Pancreas (tissue), 10 donors: ENCODE measurements at regions not wholly inside any gene's neighbourhood (a gene's known extent, or its start where the extent isn't known, plus 50 kb on each side); places are given as distances from the start of the nearest gene placed in this dataset.

Experiments
- ATAC-seq, 4 donors: fragments of 200-7000 bp; cut with Tn5 transposase; one replicate each; pipeline versions ENCODE4 v1.8.0 to v1.9.1; 2020; ENCODE audit warnings: mild to moderate bottlenecking in 4 of 4, moderate library complexity in 4 of 4
- DNase-seq, 6 donors: peaks; one replicate each; pipeline ENCODE4 v3.0.0-alpha.2; 2020
- FAIRE-seq: peaks from 2 replicates; lab custom pipeline; 2012; peaks lifted over from hg19 to GRCh38; lab: Jason Lieb, UNC
- H3K27ac ChIP-seq, 4 donors: fragments of 200-600 bp; sonication (generic); 1 replicate in 3 of 4; 2 replicates in 1 of 4; pipeline versions ENCODE4 v1.5.0 to v1.8.0; 2020
- H3K27me3 ChIP-seq, 4 donors: fragments of 200-600 bp; one replicate each; pipeline ENCODE4 v1.8.0; 2021
- H3K36me3 ChIP-seq, 3 donors: fragments of 200-600 bp; sonication (generic) in 1 of 3; one replicate each; pipeline versions ENCODE4 v1.5.0 to v1.8.0; 2020 to 2021
- H3K4me1 ChIP-seq, 3 donors: fragments of 200-600 bp; one replicate each; pipeline ENCODE4 v1.8.0; 2021
- H3K4me3 ChIP-seq, 4 donors: fragments of 200-600 bp; sonication (generic) in 2 of 4; one replicate each; pipeline versions ENCODE4 v1.5.0 to v1.8.0; 2020 to 2021
- H3K9me3 ChIP-seq, 4 donors: fragments of 200-600 bp; one replicate each; pipeline ENCODE4 v1.8.0; 2021
- WGBS, 2 donors: extraction: QIAGEN DNeasy Blood & Tissue Kit; methylation state at CpG; one replicate each; pipeline ENCODE4 v1.1.7; 2013; 5-methylcytosine and 5-hydroxymethylcytosine counted together
- intact Hi-C, 3 donors: fragments of 100-400 bp; cut with DNase I; formaldehyde crosslinking; loops; one replicate each; pipeline versions ENCODE4 v1.11.1 to v1.14.2; 2022
- TF ChIP-seq, protein P1 (sequence below), 4 donors: fragments of 200-600 bp; sonication (generic) in 3 of 4; IDR thresholded peaks; one replicate each; pipeline versions ENCODE4 v1.5.0 to v1.8.0; 2021; ENCODE audit warnings: antibody characterized with exemption in 4 of 4
- donor health status: healthy with polysubstance abuse.
- donor health status: DM: no; HTN: no; CAD: no; lungs with moderate emphysema.
- donor health status: DM: no; HTN: no; CAD: no.
- donor health status: control.
- donor health status: control.
- donor health status: Bipolar disorder and iron deficiency.
- donor health status: DM: yes; HTN: yes; CAD: no.
- donor health status: DM: no; HTN: no; CAD: no.
- donor health status: DM: no; HTN: no; CAD: no.
- donor health status: DM: yes; HTN: yes; CAD: no.

DNA sequence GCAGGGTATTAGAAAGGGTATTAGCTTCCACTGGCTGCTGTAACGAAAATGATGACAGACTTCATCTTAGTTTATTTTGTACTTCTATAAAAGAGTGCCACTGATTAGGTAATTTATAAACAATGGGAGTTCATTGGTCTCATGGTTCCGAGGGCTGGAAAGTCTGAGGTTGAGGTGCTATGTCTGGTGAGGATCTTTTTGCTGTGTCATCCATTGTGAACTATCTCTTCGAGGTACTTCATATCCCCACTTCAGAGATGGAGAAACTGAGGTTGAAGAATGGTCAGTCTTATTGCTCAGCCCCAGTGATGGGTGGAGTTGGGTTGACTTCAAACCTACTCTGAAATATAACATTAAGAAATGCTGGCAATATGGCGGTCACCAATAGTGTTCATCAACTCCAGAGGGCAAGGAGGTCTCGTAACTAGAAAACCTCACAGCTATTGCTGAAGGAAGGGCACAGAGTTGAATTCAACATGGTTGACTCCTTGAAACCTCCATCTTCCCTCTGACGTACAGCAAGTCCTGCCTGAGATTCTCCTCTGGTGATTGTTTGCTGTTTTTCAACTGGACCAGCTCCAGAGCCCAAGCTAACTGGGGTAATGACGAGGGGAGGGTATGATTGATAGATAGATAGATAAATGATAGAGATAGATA lies 53.6 kb upstream of the SHOX start:
- Histone ChIP-seq H3K36me3 (no peaks in the 10 kb centered on the region), H3K4me1 (no peaks in the 10 kb centered on the region), H3K9me3 (no peaks in the 10 kb centered on the region), H3K27me3 (no peaks in the 10 kb centered on the region), H3K4me3 (no peak overlapping the region), H3K27ac (no peak overlapping the region)
- TF ChIP-seq, protein P1, sequence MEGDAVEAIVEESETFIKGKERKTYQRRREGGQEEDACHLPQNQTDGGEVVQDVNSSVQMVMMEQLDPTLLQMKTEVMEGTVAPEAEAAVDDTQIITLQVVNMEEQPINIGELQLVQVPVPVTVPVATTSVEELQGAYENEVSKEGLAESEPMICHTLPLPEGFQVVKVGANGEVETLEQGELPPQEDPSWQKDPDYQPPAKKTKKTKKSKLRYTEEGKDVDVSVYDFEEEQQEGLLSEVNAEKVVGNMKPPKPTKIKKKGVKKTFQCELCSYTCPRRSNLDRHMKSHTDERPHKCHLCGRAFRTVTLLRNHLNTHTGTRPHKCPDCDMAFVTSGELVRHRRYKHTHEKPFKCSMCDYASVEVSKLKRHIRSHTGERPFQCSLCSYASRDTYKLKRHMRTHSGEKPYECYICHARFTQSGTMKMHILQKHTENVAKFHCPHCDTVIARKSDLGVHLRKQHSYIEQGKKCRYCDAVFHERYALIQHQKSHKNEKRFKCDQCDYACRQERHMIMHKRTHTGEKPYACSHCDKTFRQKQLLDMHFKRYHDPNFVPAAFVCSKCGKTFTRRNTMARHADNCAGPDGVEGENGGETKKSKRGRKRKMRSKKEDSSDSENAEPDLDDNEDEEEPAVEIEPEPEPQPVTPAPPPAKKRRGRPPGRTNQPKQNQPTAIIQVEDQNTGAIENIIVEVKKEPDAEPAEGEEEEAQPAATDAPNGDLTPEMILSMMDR (IDR thresholded peaks at IDR 0.05), result no peak
- intact Hi-C loops, result no loop called here
- FAIRE-seq (no peak), ATAC-seq (no peak), DNase-seq (no peak)
- 68 to 86% methylated on average over 7 of the region's 7 CpGs for WGBS, 2 donors

DNA sequence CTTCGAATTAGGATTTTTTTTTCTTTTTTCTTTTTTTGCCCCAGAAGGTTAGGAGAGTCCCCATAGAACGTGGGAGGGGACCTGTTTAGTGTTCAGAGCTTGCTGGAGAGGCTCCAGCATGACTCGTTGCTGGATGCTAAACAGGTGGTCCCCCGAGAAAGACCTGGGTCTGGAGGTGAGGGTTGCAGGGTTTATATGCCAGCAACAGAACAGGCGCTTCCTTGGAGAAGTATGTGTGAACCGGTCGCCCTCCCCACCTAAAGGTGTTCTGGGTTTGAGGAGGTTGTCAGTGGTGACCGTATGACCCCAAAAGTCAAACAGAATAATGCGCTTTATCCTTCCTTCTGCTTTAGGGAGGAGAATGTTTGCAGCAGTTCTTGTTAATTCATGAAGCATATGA lies 52.1 kb upstream of the SHOX start:
- intact Hi-C loops, result no loop called here
- WGBS, 2 donors, result 43 to 47% methylated on average over 9 of the region's 9 CpGs
- H3K4me3 ChIP-seq, result no peak overlapping the region
- ATAC-seq, result no peak
- H3K27me3 ChIP-seq, result no peaks in the 10 kb centered on the region
- no peak overlapping the region for H3K27ac ChIP-seq
- H3K9me3 ChIP-seq, result no peaks in the 10 kb centered on the region
- no peaks in the 10 kb centered on the region for H3K4me1 ChIP-seq
- TF ChIP-seq, protein P1 (IDR thresholded peaks at IDR 0.05), result no peak
- DNase-seq, result no peak
- no peaks in the 10 kb centered on the region for H3K36me3 ChIP-seq
- FAIRE-seq, result no peak

DNA sequence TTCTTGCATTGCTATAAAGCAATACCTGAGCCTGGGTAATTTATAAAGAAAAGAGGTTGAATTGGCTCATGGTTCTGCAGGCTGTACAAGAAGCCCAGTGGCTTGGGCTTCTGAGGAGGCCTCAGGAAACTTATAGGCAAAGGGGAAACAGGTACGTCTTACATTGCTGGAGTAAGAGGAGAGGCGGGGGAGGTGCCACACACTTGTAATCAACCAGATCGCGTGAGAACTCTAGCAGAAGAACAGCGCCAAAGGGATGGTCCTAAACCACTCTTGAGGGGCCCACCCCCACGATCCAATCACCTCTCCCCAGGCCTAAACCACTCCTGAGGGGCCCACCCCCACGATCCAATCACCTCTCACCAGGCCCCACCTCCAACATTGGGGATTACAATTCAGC lies 50.6 kb upstream of the SHOX start:
- no peak overlapping the region for H3K4me3 ChIP-seq
- DNase-seq (no peak), FAIRE-seq (no peak), ATAC-seq (no peak)
- intact Hi-C loops, result no loop called here
- no peaks in the 10 kb centered on the region for H3K36me3 ChIP-seq
- 31 to 38% methylated on average over 7 of the region's 7 CpGs for WGBS, 2 donors
- no peaks in the 10 kb centered on the region for H3K4me1 ChIP-seq
- no peaks in the 10 kb centered on the region for H3K9me3 ChIP-seq
- TF ChIP-seq, protein P1 (IDR thresholded peaks at IDR 0.05), result no peak
- no peaks in the 10 kb centered on the region for H3K27me3 ChIP-seq
- no peak overlapping the region for H3K27ac ChIP-seq
